Inflammatory macrophage (primary cell): ENCODE measurements at regions not wholly inside any gene's neighbourhood (a gene's known extent, or its start where the extent isn't known, plus 50 kb on each side); places are given as distances from the start of the nearest gene placed in this dataset.

Experiments
- DNase-seq, 2 donors: peaks; one replicate each; pipeline ENCODE4 v3.0.0-alpha.2; 2020 to 2022

- no peak for DNase-seq
These were observed 223.9 kb upstream of the PPP2R2D start for GRCh38 chr10:131676800-131677421.

GRCh38 chr10:131677671-131678070 is 223.1 kb upstream of the PPP2R2D start:
- DNase-seq, result no peak

GRCh38 chr10:131678171-131678570 is 222.6 kb upstream of the PPP2R2D start:
- DNase-seq, result no peak

GRCh38 chr10:131678613-131679012 is 222.2 kb upstream of the PPP2R2D start:
- DNase-seq, result no peak

- DNase-seq, result no peak
These were observed 220.9 kb upstream of the PPP2R2D start for GRCh38 chr10:131679926-131680325.

GRCh38 chr10:131681122-131681521 is 219.7 kb upstream of the PPP2R2D start:
- no peak for DNase-seq

- no peak for DNase-seq
These were observed 219.2 kb upstream of the PPP2R2D start for GRCh38 chr10:131681656-131682055.

GRCh38 chr10:131682271-131682962 is 218.4 kb upstream of the PPP2R2D start:
- no peak for DNase-seq

GRCh38 chr10:131683281-131683861 is 217.4 kb upstream of the PPP2R2D start:
- no peak for DNase-seq

GRCh38 chr10:131683941-131684340 is 216.9 kb upstream of the PPP2R2D start:
- DNase-seq, result no peak

- no peak for DNase-seq
These were observed 215.8 kb upstream of the PPP2R2D start for GRCh38 chr10:131685007-131685406.

- no peak for DNase-seq
These were observed 215.2 kb upstream of the PPP2R2D start for GRCh38 chr10:131685576-131685975.

GRCh38 chr10:131686781-131687420 is 213.9 kb upstream of the PPP2R2D start:
- DNase-seq, result no peak

GRCh38 chr10:131688304-131688703 is 212.5 kb upstream of the PPP2R2D start:
- no peak for DNase-seq

GRCh38 chr10:131689016-131689415 is 211.8 kb upstream of the PPP2R2D start:
- no peak for DNase-seq

- no peak for DNase-seq
These were observed 211.3 kb upstream of the PPP2R2D start for GRCh38 chr10:131689486-131689885.

GRCh38 chr10:131689954-131690757 is 210.7 kb upstream of the PPP2R2D start:
- DNase-seq, result no peak

GRCh38 chr10:131690805-131691239 is 210.0 kb upstream of the PPP2R2D start:
- no peak for DNase-seq

GRCh38 chr10:131691481-131692090 is 209.2 kb upstream of the PPP2R2D start:
- no peak for DNase-seq

- no peak for DNase-seq
These were observed 208.6 kb upstream of the PPP2R2D start for GRCh38 chr10:131692176-131692575.

GRCh38 chr10:131692686-131693334 is 208.0 kb upstream of the PPP2R2D start:
- no peak for DNase-seq

- no peak for DNase-seq
These were observed 207.0 kb upstream of the PPP2R2D start for GRCh38 chr10:131693766-131694165.
